SW480 (cell line): ENCODE measurements at regions not wholly inside any gene's neighbourhood (a gene's known extent, or its start where the extent isn't known, plus 50 kb on each side); places are given as distances from the start of the nearest gene placed in this dataset.
A peak's percentile ranks its signal among the peaks of the same experiment; 100 is the strongest.
"Not testable (repeated sequence)": the region's sequence is repeated elsewhere in the genome, so short reads cannot be mapped to it uniquely, and the experiment has no call there.

ENCODE experiments used
- DNase-seq: peaks from one replicate; pipeline ENCODE4 v3.0.0-alpha.2; 2016; ENCODE audit warnings: low spot score

DNA sequence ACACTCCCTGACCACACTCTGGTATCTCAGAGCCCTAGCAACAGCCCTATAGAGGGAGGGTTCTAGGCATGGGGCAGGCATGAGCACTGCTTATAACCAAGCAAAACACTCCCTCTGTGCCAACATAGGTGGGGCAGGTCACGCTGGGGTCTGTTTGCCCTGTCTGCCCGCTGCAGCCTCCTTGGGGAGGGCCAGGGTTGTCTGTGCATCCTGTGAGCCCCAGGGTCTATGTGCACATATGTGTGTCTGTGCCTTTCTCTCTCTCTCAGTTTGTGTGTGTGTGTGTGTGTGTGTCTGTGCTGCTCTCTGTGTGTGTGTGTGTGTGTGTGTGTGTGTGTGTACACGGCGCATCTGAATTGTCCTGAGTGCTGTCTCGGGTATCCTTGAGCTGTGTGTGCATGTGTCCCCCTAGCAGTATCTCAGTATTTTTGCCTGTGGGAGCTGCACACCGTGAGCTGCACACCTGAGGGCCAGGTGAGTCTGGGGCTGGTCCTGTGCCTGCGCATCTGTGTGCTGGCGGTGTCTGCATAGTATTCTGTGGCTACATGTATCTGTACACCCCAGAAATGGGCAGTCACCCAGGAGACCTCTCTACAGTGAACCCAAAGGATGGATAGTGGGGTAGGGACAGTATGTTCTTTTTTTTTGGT, 121.5 kb downstream of the LAT start:
- DNase-seq = not testable (repeated sequence)

DNA sequence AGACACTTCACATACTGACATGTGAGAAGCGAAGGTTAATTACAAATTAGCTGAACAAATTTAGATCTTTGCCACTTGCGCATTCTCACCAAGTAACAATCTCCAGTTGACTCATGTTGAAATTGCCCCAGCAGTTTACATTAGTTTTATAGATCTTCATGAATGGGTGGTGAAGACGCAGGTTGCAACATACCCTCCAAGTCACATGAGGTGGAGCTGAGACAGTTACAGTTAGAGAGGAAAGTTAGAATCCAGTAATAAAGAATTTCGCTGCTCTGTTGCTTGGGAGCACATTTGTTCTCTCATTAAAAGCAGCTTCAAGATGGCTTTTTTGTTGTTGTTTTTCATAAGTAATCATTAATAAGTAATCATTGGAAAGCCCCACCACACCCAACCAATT, 119.7 kb downstream of the LAT start:
- DNase-seq = not testable (repeated sequence)

DNA sequence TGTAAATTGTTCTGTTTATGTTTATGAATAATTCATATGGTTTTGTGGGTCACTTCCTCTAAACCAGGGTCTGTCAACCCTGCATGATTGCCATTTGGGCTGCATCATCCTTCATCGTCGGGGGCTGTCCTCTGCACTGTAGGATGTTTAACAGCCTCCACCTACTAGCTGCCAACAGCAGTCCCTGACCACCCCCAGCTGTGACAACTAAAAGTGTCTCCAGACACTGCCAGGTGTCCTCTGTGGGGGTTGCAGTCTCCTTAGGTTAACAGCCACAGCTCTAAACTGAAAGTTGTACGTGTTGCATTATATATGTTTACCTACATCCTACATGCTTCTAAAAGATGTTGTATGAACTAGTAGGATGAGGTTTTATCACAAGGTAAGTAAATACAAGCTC, 113.1 kb downstream of the LAT start:
- not testable (repeated sequence) for DNase-seq

DNA sequence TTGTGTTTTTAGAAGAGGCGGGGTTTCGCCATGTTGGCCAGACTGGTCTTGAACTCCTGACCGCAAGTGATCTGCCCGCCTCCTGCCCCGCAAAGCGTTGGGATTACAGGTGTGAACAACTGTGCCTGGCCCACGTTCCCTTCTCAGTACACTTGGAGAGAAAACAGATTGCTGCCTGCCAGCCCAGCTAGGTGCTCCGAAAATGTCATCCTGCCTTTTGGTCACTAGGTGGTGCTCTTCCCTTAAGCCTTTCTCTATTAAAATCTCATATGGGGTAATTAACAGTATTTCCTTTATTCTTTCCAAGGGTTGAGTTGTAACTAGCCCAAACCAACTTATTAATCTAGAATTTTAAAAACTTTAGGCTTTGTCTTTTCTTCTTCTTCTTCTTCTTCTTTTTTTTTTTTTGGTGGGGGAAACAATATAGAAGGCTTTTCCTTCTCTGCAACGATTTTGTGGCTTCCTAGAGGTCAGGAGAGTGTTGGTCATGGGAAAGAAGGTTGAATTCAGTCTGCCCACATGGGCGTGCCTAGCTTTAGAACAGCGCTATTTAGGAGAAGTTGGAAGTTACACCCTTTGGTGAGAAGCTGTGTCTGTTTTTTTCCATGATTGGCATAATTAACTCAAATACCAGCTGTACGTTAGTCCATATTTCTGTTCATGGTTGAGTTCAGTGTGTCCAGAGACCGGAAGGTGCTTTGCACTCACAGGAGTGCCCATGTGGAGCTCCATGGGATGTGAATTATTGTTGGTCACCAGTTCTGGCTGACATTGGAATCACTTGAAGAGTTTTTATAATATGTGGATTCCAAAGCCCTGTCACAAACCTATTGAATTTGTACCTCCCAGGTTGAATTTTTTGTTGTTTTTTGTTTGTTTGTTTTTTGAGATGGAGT, 110.1 kb downstream of the LAT start:
- DNase-seq = not testable (repeated sequence)

GRCh38 chr16:29094325-29094724, 109.5 kb downstream of the LAT start:
- DNase-seq = not testable (repeated sequence)

DNA sequence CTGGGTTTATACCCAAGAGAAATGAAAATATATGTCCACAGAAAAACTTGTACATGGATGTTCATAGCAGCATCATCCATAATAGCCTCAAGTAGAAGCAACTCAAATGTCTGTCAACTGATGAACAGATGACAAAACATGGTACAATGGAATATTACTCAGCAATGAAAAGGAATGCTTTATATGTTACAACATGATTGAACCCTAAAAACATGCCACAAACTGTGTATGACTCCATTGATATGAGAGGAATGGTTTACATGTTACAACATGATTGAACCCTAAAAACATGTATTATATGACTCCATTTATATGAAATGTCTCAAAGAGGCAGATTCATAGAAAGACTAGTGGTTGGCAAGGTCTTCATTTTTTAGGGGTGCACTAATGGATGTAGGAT, 104.8 kb downstream of the LAT start:
- not testable (repeated sequence) for DNase-seq

- DNase-seq = not testable (repeated sequence)
Measured at GRCh38 chr16:29087673-29088072, 102.8 kb downstream of the LAT start.

- DNase-seq = peak; percentile 0
Measured at GRCh38 chr16:29081829-29082639, 97.2 kb downstream of the LAT start.

GRCh38 chr16:29074554-29075402, 89.9 kb downstream of the LAT start:
- DNase-seq = peak; percentile 25

GRCh38 chr16:29062235-29062634, 77.4 kb downstream of the LAT start:
- DNase-seq = not testable (repeated sequence)

DNA sequence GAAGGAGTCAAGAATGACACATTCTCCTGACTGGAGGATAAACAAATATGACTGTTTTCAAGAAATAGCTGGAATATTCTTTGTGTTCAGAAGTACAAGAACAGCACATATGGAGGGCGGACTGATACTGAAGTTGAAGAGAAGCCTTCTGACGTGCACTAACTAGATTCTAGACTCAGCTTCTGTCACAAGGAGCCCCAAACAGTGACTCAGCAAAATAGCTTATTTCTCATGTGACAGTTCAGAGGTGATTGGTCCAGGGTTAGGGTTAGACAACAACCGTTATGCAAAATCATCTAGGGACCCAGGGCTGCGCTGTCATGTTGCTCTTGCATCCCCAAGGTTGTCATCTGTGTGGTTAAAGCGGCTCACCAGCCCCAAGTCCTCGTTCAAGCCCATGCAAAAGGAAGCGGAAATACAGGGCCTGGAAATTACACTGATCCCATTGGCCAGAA, 76.6 kb downstream of the LAT start:
- not testable (repeated sequence) for DNase-seq

GRCh38 chr16:29060022-29060810, 75.4 kb downstream of the LAT start:
- not testable (repeated sequence) for DNase-seq

DNA sequence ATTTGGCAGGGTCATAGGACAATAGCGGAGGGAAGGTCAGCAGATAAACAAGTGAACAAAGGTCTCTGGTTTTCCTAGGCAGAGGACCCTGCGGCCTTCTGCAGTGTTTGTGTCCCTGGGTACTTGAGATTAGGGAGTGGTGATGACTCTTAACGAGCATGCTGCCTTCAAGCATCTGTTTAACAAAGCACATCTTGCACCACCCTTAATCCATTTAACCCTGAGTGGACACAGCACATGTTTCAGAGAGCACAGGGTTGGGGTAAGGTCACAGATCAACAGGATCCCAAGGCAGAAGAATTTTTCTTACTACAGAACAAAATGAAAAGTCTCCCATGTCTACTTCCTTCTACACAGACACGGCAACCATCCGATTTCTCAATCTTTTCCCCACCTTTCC, 74.7 kb downstream of the LAT start:
- not testable (repeated sequence) for DNase-seq
